ENCODE measurements at regions not wholly inside any gene's neighbourhood (a gene's known extent, or its start where the extent isn't known, plus 50 kb on each side); places are given as distances from the start of the nearest gene placed in this dataset.

DNA sequence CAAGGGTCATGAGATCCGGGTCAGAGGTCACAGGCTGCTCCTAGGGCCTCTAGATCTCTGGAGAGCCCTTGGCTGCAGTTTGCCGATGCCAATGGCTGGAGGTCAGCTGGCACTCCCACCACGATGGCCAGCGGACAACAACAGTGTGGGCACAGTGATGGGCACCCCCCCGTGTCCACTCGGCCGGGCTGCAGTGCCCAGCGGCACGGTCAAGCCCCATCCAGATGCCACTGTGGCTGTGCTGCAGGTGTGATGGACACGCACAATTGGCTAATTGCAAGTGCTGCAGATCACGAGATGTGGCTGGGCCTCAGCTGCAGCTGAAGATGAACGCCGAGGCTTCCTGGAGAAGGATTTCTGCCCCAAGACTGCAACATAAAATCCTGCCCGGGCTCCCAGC is 80.7 kb downstream of the PDGFA start:
- no peak for TF ChIP-seq POLR2A (IDR thresholded peaks at IDR 0.05; ENCODE audit: low read depth, low read length)
- TF ChIP-seq LARP7 (IDR thresholded peaks at IDR 0.05), result no peak
- TF ChIP-seq NR2C1 (IDR thresholded peaks at IDR 0.05), result no peak
- no peak for TF ChIP-seq SIN3A (IDR thresholded peaks at IDR 0.05; ENCODE audit: low read depth, low read length)
- TF ChIP-seq BHLHE40 (IDR thresholded peaks at IDR 0.05; ENCODE audit: borderline replicate concordance in 1 of 2, low read depth in 2 of 2, low read length in 1 of 2), result no peak
- no peak for TF ChIP-seq RFX5 (IDR thresholded peaks at IDR 0.05; ENCODE audit: low read depth, low read length)
- TF ChIP-seq, protein P1, sequence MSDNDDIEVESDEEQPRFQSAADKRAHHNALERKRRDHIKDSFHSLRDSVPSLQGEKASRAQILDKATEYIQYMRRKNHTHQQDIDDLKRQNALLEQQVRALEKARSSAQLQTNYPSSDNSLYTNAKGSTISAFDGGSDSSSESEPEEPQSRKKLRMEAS (IDR thresholded peaks at IDR 0.05; ENCODE audit: low read depth, low read length), result no peak
- no peak for TF ChIP-seq CEBPB (IDR thresholded peaks at IDR 0.05; ENCODE audit: borderline replicate concordance in 1 of 2, low read depth in 2 of 2, low read length in 2 of 2)
- TF ChIP-seq, protein P2, sequence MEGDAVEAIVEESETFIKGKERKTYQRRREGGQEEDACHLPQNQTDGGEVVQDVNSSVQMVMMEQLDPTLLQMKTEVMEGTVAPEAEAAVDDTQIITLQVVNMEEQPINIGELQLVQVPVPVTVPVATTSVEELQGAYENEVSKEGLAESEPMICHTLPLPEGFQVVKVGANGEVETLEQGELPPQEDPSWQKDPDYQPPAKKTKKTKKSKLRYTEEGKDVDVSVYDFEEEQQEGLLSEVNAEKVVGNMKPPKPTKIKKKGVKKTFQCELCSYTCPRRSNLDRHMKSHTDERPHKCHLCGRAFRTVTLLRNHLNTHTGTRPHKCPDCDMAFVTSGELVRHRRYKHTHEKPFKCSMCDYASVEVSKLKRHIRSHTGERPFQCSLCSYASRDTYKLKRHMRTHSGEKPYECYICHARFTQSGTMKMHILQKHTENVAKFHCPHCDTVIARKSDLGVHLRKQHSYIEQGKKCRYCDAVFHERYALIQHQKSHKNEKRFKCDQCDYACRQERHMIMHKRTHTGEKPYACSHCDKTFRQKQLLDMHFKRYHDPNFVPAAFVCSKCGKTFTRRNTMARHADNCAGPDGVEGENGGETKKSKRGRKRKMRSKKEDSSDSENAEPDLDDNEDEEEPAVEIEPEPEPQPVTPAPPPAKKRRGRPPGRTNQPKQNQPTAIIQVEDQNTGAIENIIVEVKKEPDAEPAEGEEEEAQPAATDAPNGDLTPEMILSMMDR (IDR thresholded peaks at IDR 0.05 in 2 of 3, conservative IDR thresholded peaks at IDR 0.05 in 1 of 3; ENCODE audit: control insufficient read depth in 2 of 3, extremely low read depth in 1 of 3, insufficient read depth in 1 of 3, low read depth in 3 of 3, low read length in 3 of 3), result no peak
- TF ChIP-seq SIX5 (IDR thresholded peaks at IDR 0.05; ENCODE audit: low read depth, low read length, severe bottlenecking), result no peak
- no peak for TF ChIP-seq GABPA (IDR thresholded peaks at IDR 0.05; ENCODE audit: low read depth)
- no peak for TF ChIP-seq YY1 (IDR thresholded peaks at IDR 0.05; ENCODE audit: low read depth, low read length)
- no peak for TF ChIP-seq SPI1 (IDR thresholded peaks at IDR 0.05; ENCODE audit: borderline replicate concordance, insufficient read depth, low read depth, low read length)
- no peak for TF ChIP-seq NFYA (IDR thresholded peaks at IDR 0.05; ENCODE audit: borderline replicate concordance, low read depth, low read length)

All from GM12878 (cell line).